GM18517 (cell line): ENCODE measurements at regions not wholly inside any gene's neighbourhood (a gene's known extent, or its start where the extent isn't known, plus 50 kb on each side); places are given as distances from the start of the nearest gene placed in this dataset.

Experiments
- ATAC-seq: cut with Tn5 transposase; IDR thresholded peaks from one replicate; pipeline ENCODE4 v1.9.1; 2021; ENCODE audit warnings: mild to moderate bottlenecking, moderate library complexity; ENCODE audit not compliant: unreplicated experiment

DNA sequence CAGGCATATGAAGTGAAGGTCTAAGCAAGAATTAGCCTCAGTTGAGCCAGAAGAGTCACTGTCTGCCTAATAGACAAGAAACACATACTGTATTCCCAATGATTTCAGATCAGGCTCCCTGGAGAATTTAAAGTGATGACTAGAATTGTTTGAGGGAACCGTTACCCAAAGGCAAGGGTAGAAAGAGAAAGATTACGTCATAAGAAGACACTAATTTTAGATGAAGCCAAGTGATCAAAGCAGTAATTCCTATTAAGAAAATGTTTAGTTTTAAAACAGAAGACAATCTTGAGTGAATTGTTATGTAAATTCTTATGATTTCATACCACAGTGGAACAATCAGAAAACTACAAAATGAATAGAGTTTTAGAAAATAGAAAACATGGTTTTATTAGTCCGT, 194.5 kb upstream of the ARSJ start:
- no peak for ATAC-seq

DNA sequence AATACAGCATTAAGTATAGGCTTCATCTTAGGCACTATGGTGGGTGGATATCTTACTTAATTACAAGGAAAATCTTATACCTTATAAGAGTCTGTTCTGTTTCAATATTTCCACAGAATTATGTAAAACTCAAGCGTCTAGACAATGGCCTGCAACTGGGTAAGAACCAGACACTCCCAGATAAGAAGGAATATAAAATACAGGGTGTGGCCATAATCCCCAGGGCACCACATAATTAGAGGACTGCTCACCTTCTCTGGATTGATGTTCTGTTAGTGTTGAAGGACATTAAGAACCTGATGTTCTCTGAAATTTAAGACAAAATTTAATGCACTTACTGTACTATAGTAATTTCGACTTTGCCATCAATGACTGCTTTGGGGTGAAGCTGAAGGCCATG, 198.2 kb upstream of the ARSJ start:
- ATAC-seq, result no peak

DNA sequence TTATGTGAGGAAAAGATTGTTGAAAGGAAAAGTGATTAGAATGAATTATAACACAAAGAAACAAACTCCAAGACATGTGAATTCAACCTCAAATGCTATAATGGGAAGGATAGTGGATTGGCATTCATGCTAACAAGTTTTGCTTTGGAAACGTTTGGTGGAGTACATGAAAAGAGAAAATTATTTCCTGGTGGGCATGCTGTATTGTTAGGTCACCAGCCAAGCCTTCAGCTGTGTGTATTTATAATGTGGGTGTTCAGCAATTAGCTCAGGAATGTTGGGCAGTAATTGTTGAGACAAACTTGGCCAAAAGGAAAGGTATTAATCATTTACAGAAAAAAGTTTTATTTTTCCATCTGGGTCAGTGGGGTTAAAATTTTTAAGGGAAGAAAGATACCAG, 198.9 kb upstream of the ARSJ start:
- no peak for ATAC-seq

DNA sequence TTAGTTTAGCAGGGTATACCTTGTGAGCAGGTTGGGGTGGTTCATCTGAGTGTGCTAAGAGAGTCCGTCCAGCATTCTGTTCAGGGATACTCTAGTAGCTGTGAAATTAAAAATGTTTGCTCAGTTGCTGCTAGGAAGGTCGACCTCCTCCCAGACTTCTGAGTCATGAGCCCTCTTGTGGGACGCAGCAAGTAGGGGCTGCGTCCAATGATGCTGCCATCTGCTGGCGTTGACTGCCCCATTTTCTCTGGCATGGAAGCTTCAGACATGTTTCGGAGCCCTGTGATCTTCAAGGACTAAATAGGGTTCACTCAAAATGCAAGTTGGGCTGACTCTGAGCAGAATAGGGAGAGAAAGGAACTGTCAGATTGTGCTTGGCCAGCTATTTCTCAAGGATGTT, 201.0 kb upstream of the ARSJ start:
- ATAC-seq, result no peak

DNA sequence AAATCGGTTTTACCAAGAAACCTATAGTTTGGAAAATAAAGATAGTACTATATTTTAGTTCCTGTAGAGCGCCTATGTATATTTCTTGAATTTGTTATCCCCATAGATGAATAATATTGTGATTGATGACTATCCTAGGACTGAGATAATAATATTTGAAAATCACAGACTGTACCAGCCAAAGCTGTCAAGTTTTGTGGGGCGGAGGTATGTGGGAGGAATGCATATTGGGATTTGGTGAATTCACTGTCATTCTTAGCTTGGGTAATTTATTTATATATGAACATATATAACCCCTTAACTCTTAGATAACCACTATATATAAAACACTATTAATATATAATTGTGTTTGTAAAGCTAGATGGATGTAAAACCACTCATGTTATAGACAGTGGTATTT, 205.5 kb upstream of the ARSJ start:
- no peak for ATAC-seq

DNA sequence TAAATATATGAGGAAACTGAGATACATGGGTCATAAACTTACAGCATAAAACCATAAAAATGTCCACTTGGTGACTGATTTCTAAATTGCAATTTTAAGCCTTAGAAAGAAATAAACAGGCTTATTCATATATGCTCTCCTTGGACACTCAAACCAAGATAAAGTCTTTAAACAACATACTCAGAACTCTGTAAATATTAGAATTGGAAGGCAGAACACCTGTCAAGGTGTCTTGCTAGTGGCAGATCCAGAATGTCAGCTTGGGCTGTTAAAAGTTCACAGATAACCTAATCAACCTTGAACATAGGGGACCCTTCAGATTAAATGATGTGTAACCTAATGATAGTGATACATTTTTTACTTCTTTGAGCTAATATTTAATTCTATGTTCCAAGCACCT, 208.1 kb upstream of the ARSJ start:
- ATAC-seq, result no peak

DNA sequence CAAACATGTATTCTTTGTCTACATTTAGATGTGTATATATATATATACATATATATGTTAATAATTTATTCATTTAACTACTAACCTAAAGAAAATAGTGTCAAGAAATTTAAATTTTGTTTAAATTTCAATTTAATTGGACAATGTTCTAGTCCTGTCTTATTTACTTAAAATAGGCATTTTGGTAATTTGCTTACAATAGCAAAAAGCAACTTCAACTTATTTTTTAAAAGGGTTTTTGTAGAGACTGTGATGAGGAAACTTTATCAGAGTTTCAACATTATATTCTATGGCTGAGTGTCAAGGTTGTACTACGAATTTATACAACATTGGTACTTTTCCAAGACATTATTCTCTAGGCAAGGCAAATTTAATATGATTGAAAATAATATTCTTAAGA, 212.0 kb upstream of the ARSJ start:
- ATAC-seq, result no peak

DNA sequence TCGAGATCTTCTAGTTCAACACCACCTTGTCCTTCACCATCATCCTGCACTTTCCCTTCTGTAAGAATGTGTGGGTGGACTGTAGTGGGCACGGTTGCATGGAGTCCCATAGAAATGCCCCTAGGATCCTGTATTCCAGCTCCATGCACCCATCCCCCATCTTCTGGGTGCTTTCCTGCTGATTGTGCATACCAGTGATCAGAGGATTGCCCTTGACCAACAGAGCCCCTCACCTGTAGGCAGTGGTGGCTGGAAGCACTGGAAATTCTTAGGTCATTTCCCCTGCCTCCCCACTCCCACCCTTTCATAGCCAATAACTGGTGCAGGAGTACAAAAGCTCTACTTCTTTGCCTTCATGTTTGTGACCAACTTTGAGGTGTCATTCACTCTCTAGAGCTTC, 213.4 kb upstream of the ARSJ start:
- no peak for ATAC-seq

DNA sequence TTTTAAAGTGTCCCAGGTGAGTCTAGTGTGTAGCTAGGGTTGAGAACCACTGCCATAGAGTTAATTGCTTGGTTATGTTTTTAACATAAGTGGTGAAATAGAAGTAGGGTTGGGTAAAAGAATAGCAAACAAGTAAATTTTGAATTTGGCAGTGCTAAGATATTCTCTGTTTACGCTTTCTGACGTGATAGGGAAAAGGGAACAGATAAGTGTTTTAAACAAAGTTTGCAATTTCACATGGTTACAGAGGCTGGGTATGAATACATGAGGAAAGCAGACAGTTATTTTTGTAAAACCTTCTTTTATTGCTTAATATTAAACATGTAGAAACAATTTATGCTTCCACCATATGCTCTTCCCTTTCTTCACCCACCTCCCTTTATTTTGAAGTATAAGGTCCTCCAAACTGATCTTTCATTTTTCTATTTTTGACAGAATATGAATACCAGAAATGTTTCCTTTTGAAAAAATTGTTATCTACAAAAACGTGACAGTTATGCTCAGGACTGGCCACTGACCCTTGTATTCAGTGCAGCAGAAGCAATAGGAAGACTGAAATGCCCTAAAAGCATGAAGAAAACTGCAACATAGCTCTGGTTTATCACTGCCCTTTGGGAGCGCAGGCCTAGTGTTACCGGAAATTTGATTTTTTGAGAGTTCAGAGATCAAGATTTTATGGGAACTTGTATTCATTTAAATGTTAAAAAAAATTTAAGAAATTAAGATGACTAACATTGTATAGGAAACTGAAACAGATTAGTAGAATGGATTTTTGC, 214.4 kb upstream of the ARSJ start:
- no peak for ATAC-seq

DNA sequence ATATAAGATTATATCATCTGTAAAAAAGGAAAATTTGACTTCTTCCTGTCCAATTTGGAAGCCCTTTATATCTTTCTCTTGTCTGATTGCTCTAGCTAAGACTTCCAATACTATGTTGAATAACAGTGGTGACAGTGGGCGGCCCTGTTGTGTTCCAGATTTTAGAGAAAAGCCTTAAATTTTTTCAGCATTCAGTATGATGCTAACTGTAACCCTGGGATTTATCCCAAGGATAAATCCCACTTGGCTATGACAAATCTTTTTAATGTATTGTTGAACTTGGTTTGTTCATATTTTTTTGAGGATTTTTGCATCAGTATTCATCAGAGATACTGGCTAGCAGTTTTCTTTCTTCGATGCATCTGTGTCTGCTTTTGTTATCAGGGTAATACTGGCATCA, 217.2 kb upstream of the ARSJ start:
- ATAC-seq, result no peak

DNA sequence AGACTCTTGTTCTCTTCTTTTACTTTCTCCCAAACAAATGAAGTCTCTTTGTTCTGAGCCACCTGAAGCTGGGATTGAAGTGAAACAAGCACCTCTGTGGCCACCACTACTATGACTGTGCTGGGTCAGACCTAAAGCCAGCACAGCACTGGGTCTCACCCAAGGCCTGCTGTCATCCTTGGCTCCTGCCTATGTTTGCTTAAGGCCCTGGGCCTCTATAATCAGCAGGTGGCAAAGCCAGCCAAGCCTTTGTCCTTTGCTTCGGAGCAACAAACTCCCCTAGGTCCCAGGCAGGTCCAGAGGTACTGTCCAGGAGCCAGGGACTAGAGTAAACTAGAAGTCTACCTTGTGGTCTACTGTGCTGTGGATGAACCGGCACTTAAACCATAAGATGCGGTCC, 220.6 kb upstream of the ARSJ start:
- ATAC-seq, result no peak

DNA sequence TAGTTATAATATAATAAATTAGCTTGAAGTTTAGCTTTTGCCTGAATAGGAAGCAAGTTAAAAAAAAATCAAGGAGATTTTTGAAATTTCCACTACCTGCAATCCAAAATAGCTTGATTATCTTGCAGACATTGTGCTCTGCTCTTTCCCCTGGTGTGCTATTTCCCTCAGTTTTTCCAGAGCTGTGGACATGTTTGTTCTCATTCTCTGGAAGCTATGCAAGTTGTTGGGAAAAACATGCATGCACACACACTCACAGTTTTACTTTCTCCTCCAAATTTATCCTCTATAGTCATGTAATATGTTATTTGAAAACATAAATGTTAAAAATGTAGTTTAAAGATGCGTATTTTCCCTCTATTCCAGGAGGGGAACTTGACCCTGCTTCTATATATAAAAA, 225.8 kb upstream of the ARSJ start:
- no peak for ATAC-seq

DNA sequence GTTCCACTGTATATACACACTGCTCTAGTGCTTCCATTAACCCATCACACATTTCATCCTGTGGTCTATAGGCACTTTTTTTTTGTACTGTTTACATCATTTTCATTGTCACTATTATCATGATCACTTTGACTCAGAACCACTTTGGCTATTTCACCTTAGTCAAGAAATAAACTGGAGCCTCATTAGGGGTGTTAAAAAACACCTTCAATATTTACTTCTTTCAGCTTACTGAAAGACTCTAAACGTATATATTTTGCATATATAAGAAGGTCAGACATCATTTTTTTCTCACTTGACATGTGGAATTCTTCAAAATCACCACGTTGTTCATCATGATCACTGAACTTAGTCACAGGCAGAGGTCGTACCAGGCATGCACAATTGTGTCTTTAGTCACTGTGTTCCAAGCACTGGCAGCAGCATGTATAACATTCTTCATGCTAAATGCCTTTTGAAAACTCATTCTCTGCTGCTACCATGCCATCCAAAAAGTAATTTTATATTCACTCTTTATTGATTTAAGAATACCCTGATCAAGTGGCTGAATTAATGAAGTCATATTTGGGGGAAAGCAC, 229.2 kb upstream of the ARSJ start:
- no peak for ATAC-seq

DNA sequence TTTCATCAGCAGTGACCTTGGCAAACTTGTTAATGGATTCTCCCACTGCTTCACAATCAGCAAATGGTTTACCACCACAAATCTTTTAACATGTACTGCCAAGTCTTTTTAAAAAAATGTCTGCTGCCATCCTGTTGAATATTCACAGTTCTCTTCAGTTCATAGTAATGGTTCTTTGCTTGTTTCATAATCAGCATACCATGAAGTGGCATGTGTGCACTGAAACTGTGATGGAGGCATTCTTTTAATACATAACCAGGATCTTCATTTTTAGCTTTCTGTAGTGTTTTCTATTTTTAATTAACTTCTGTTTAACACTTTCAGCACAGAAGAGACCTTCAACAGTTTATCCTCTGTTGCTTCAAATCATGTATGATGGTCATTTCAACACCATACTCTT, 230.1 kb upstream of the ARSJ start:
- peak; percentile 77 for ATAC-seq

DNA sequence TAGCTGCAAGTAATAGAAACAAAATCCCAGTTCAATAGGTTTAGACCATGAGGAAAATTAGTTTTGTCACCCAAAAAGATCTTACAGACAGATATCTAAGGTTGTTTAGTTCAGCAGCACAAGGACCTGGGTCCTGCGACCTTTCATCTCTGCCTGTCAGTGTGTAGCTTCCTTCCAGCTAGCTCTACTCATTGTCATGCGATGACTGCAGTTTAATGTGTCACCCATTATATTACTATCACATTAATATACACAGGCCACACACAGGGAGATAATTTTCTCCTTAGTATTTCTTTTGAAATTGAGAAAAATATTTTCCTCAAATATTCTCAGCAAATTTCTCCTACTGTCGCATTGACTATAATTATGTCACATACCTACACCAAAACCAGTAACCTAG, 232.1 kb upstream of the ARSJ start:
- ATAC-seq, result no peak

DNA sequence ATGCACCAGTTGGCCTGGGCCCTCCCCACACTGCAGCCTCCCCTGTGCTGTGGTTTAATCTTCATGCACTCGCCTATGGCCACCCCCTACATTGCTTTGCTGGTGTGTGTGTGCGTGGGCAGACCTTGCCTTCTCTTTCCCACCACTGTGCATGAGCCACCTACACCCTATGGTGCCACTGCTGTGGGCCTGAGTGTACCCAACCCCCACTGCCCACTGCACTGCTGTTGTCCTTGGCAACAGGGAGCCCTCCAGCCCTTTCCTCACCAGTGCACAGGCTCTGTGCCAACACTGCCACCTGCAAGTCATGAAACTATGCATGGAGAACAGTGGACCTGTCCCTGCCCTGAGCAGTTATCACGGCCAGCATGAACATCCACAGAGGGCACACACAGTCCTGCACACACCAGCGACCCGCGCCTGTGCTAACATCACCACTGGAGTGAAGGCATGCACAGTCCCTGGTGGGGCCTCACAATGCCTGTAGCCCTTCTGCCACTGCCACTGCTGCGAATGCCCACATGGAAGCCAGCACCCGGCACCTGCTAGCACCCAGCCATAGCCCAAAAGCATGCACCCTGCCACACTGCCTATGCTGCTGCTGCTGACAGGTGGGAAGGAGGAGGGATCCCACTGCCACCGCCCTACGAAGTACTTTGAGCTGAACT, 237.8 kb upstream of the ARSJ start:
- ATAC-seq, result no peak

DNA sequence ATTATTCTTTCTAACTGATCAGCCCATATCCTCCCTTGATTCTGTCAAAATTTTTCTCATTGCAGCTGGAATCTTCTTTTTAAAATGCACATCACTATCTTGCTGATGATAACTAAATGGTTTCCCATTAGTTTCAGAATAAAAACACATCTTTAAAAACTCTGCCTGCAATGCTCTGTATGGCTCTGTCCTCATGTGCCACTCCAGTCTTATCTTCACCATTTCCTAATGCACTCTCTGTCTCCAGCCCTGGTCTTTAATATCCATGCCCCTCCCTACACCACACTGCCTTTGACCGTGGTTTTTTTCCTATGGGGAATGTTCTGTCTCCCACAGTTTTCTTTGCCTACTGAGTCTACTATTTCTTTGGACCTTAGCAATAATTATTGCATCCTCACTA, 244.1 kb upstream of the ARSJ start:
- ATAC-seq, result no peak

DNA sequence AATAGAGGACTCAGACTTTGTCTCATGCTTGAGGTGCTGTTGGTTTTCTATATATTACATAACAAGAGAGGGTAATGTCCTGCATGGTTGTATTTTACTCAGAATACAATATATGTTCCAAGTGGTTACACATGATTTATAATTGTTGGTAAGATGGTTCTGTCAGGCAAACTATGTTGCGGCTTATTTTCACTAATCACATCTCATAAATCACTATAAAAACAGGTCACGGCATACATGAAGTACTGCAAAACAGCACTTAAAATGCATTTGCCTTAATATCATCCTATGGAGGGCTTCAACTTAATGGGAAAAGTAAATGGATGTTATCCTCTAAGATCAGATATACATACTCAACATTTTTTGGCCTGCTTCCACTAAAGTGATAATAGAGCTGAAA, 246.0 kb upstream of the ARSJ start:
- no peak for ATAC-seq

DNA sequence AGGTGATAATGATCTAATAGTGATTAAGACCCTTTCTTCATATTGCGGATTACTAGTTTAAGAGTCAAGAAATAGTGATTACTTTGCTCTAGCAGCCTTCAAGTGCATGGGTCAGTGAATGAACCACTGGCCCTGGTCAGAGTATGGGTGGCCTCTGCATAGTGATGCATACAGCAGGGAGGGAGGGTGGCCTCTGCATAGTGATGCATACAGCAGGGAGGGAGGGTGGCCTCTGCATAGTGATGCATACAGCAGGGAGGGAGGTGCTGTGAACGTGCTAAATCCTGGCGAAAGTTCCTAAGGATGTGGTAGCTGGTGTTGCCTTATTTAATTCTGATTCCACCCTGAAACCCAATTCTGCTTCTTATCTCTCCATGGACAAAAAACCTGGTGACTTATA, 246.7 kb upstream of the ARSJ start:
- ATAC-seq, result no peak

DNA sequence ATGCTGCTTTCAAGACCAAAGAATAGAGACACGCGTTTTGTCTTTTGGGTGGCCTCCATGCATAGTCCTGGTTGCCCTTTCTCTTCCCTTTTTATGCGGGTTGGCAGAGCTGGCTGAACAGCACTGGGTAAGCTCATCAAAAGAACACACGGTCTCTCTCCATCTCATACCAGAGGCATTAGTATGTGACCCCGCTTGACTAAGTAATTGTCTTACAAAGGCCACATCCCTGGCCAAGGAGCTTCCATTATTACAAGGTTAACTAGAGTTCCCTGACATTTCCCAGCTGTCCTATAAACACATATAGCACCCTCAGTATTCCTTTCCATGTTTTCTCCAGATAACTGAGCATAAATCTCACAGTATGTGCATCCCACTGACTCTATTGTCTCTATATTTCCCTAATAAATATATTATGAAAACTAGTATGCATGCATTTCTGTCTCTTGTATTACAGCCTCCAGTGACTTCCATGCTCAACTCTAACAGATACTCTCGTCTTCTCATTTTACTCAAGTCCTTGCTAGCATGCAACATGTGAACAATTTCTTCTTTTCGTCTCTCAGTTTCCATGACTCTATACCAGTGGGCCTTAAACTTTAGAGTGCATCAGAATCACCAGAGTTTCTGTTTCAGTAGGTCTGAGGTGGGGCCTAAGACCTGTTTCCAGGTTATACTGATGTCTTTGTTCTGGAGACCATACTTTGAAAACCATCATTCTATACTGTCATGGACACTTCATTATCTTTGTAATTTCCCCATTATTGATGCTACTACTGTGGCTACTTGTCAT, 247.7 kb upstream of the ARSJ start:
- ATAC-seq, result no peak

DNA sequence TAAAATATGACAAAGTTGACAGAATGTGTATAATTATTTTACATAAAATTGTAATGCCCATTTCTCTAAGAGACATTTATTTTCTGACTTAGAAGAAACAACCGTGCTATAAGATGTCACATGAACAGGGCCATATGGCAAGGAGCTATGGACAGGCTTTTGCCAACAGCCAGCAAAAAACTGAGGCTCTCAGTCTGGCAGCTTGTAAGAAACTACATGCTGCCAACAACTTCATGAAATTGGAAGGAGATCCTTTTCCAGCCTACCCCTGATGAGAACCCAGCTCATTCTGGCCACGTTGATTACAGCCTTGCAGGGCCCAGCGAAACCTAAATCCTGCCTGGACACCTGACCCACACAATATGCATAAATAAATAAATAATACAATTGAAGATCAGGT, 250.3 kb upstream of the ARSJ start:
- ATAC-seq, result no peak
